Neural progenitor cell (in vitro differentiated cells): ENCODE measurements at regions not wholly inside any gene's neighbourhood (a gene's known extent, or its start where the extent isn't known, plus 50 kb on each side); places are given as distances from the start of the nearest gene placed in this dataset.
A peak's percentile ranks its signal among the peaks of the same experiment; 100 is the strongest.

Source experiments
- DNase-seq: peaks from one replicate; pipeline ENCODE4 v3.0.0-alpha.2; 2016; ENCODE audit warnings: low spot score
- H2AFZ ChIP-seq: fragments of 200-600 bp; sonication (generic); replicated peaks from 2 replicates; pipeline ENCODE4 v1.6.1; 2016; ENCODE audit warnings: antibody characterized with exemption
- H3F3A ChIP-seq: fragments of 200-600 bp; sonication (generic); 2 replicates; pipeline ENCODE4 v1.6.1; 2016; ENCODE audit warnings: antibody characterized with exemption, low read depth
- H3K27ac ChIP-seq: fragments of 200-600 bp; sonication (generic); 2 replicates; pipeline ENCODE4 v1.5.1; 2016; ENCODE audit warnings: mild to moderate bottlenecking
- H3K27me3 ChIP-seq: fragments of 200-600 bp; sonication (generic); 2 replicates; pipeline ENCODE4 v1.6.1; 2016; ENCODE audit warnings: mild to moderate bottlenecking, moderate library complexity
- H3K36me3 ChIP-seq: fragments of 200-600 bp; sonication (generic); 2 replicates; pipeline ENCODE4 v1.5.1; 2016
- H3K4me1 ChIP-seq: fragments of 200-600 bp; sonication (generic); 2 replicates; pipeline ENCODE4 v1.6.1; 2016; ENCODE audit warnings: mixed run types
- H3K4me2 ChIP-seq: fragments of 200-600 bp; sonication (generic); 2 replicates; pipeline ENCODE4 v1.6.1; 2016
- H3K4me3 ChIP-seq: fragments of 200-600 bp; sonication (generic); 2 replicates; pipeline ENCODE4 v1.5.1; 2016
- H3K79me2 ChIP-seq: fragments of 200-600 bp; sonication (generic); 2 replicates; pipeline ENCODE4 v1.6.1; 2016; ENCODE audit warnings: low read depth
- H3K9ac ChIP-seq: fragments of 200-600 bp; sonication (generic); 2 replicates; pipeline ENCODE4 v1.6.1; 2016
- H3K9me3 ChIP-seq: fragments of 200-600 bp; sonication (generic); 2 replicates; pipeline ENCODE4 v1.5.1; 2016; ENCODE audit warnings: low read depth
- H4K20me1 ChIP-seq: fragments of 200-600 bp; sonication (generic); 2 replicates; pipeline ENCODE4 v1.6.1; 2016; ENCODE audit warnings: low read depth
- H3K27ac Mint-ChIP-seq: 3 replicates; pipeline ENCODE4 v1.8.0; 2021; ENCODE audit warnings: mixed read lengths
- H3K27me3 Mint-ChIP-seq: 2 replicates; pipeline ENCODE4 v1.8.0; 2022; ENCODE audit warnings: low read depth, mild to moderate bottlenecking, inconsistent platforms, moderate library complexity, mixed read lengths; ENCODE audit not compliant: insufficient read depth
- H3K36me3 Mint-ChIP-seq: 3 replicates; pipeline ENCODE4 v1.8.0; 2021; ENCODE audit warnings: mixed read lengths
- H3K4me1 Mint-ChIP-seq: 3 replicates; pipeline ENCODE4 v1.8.0; 2021; ENCODE audit warnings: mixed read lengths
- H3K4me3 Mint-ChIP-seq: 3 replicates; pipeline ENCODE4 v1.8.0; 2021; ENCODE audit warnings: mild to moderate bottlenecking, moderate library complexity, mixed read lengths
- H3K9me3 Mint-ChIP-seq: 3 replicates; pipeline ENCODE4 v1.8.0; 2020; ENCODE audit warnings: mixed read lengths
- CTCF ChIP-seq: fragments of 200-600 bp; sonication (generic); IDR thresholded peaks from 2 replicates; pipeline ENCODE4 v1.5.1; 2017; ENCODE audit warnings: antibody characterized with exemption, mild to moderate bottlenecking
- EZH2 ChIP-seq: fragments of 200-600 bp; sonication (generic); IDR thresholded peaks from 2 replicates; pipeline ENCODE4 v1.6.1; 2017; ENCODE audit warnings: antibody characterized with exemption, mild to moderate bottlenecking, moderate library complexity
- EZH2phosphoT487 ChIP-seq: fragments of 200-600 bp; sonication (generic); IDR thresholded peaks from 2 replicates; pipeline ENCODE4 v1.6.1; 2017; ENCODE audit warnings: antibody characterized with exemption

- H3K36me3 ChIP-seq, result no peaks in the 10 kb centered on the region
- no peak for DNase-seq
- peaks cover 3% of the 10 kb centered on the region for H3K27me3 Mint-ChIP-seq
- H3K27ac Mint-ChIP-seq, result peak overlapping the region; percentile 51
- H3K9ac ChIP-seq, result no peak overlapping the region
- no peak overlapping the region for H2AFZ ChIP-seq
- peaks cover 31% of the 10 kb centered on the region for H3K4me1 Mint-ChIP-seq
- no peak overlapping the region for H3K4me3 ChIP-seq
- no peaks in the 10 kb centered on the region for H3K36me3 Mint-ChIP-seq
- H3K4me2 ChIP-seq, result no peak overlapping the region
- no peak overlapping the region for H3K27ac ChIP-seq
- H3K9me3 ChIP-seq, result no peaks in the 10 kb centered on the region
- no peak overlapping the region for H3K4me3 Mint-ChIP-seq
- TF ChIP-seq EZH2 (no peak), EZH2phosphoT487 (no peak), CTCF (no peak)
- H3K9me3 Mint-ChIP-seq, result no peaks in the 10 kb centered on the region
- H3K79me2 ChIP-seq, result no peaks in the 10 kb centered on the region
- peaks cover 18% of the 10 kb centered on the region for H3K4me1 ChIP-seq
- no peaks in the 10 kb centered on the region for H3K27me3 ChIP-seq
- H3F3A ChIP-seq, result no peaks in the 10 kb centered on the region
- no peaks in the 10 kb centered on the region for H4K20me1 ChIP-seq
Observed at GRCh38 chr3:186467969-186468368, 76.2 kb downstream of the CRYGS start.

- TF ChIP-seq EZH2phosphoT487, result no peak
- TF ChIP-seq EZH2, result no peak
- TF ChIP-seq CTCF, result no peak
- no peak overlapping the region for H3K27ac ChIP-seq
- no peak for DNase-seq
- H3K9ac ChIP-seq, result no peak overlapping the region
- H3K4me1 Mint-ChIP-seq, result peaks cover 24% of the 10 kb centered on the region
- H4K20me1 ChIP-seq, result no peaks in the 10 kb centered on the region
- no peak overlapping the region for H3K4me3 Mint-ChIP-seq
- no peak overlapping the region for H3K4me3 ChIP-seq
- H3K36me3 Mint-ChIP-seq, result no peaks in the 10 kb centered on the region
- H3K4me2 ChIP-seq, result no peak overlapping the region
- H2AFZ ChIP-seq, result no peak overlapping the region
- no peaks in the 10 kb centered on the region for H3K27me3 ChIP-seq
- no peaks in the 10 kb centered on the region for H3K79me2 ChIP-seq
- no peaks in the 10 kb centered on the region for H3K9me3 ChIP-seq
- H3K9me3 Mint-ChIP-seq, result no peaks in the 10 kb centered on the region
- no peak overlapping the region for H3K27ac Mint-ChIP-seq
- no peaks in the 10 kb centered on the region for H3K36me3 ChIP-seq
- peaks cover 3% of the 10 kb centered on the region for H3K27me3 Mint-ChIP-seq
- H3F3A ChIP-seq, result no peaks in the 10 kb centered on the region
- peaks cover 14% of the 10 kb centered on the region for H3K4me1 ChIP-seq
Observed at GRCh38 chr3:186466391-186466974, 77.7 kb downstream of the CRYGS start.

- Histone ChIP-seq H3K9ac (no peak overlapping the region), H3K9me3 (no peaks in the 10 kb centered on the region), H4K20me1 (no peaks in the 10 kb centered on the region), H3K4me2 (no peak overlapping the region), H3K27ac (no peak overlapping the region), H3K79me2 (no peaks in the 10 kb centered on the region), H3K4me1 (peaks cover 11% of the 10 kb centered on the region), H2AFZ (no peak overlapping the region), H3F3A (no peaks in the 10 kb centered on the region), H3K36me3 (no peaks in the 10 kb centered on the region), H3K27me3 (no peaks in the 10 kb centered on the region), H3K4me3 (no peak overlapping the region)
- no peaks in the 10 kb centered on the region for H3K36me3 Mint-ChIP-seq
- DNase-seq, result no peak
- H3K27me3 Mint-ChIP-seq, result peaks cover 3% of the 10 kb centered on the region
- peaks cover 14% of the 10 kb centered on the region for H3K4me1 Mint-ChIP-seq
- TF ChIP-seq EZH2 (no peak), CTCF (no peak), EZH2phosphoT487 (no peak)
- no peak overlapping the region for H3K4me3 Mint-ChIP-seq
- H3K27ac Mint-ChIP-seq, result no peak overlapping the region
- no peaks in the 10 kb centered on the region for H3K9me3 Mint-ChIP-seq
Observed at GRCh38 chr3:186465508-186465907, 78.7 kb downstream of the CRYGS start.
